HEK293 (cell line): ENCODE measurements at regions not wholly inside any gene's neighbourhood (a gene's known extent, or its start where the extent isn't known, plus 50 kb on each side); places are given as distances from the start of the nearest gene placed in this dataset.

ENCODE experiments used
- CTCF ChIA-PET: fragments of 350-600 bp; formaldehyde crosslinking; extraction: SDS; loops from one replicate; lab custom pipeline; 2021; ENCODE audit warnings: antibody characterized with exemption; lab: Yijun Ruan, JAX
- POLR2A ChIA-PET: fragments of 300-600 bp; formaldehyde crosslinking; extraction: SDS; loops from one replicate; lab custom pipeline; 2020; ENCODE audit warnings: antibody characterized with exemption, inconsistent platforms; lab: Yijun Ruan, JAX
- H3K27ac ChIP-seq: fragments of 200-500 bp; sonication (Bioruptor generic); 2 replicates; pipeline ENCODE4 v1.5.1; 2014; ENCODE audit warnings: low read depth, low read length, control low read depth, inconsistent platforms; ENCODE audit errors: extremely low read depth
- H3K36me3 ChIP-seq, 2 experiments: fragments of 200-500 bp in 1 of 2; sonication (Bioruptor generic) in 1 of 2; 1 replicate in 1 of 2; 2 replicates in 1 of 2; pipeline ENCODE4 v1.5.1; 2014 to 2017; ENCODE audit warnings: inconsistent platforms in 2 of 2, low read length in 2 of 2; ENCODE audit not compliant: control insufficient read depth in 2 of 2, insufficient read depth in 1 of 2
- H3K4me1 ChIP-seq: fragments of 200-500 bp; sonication (Bioruptor generic); 2 replicates; pipeline ENCODE4 v1.5.1; 2014; ENCODE audit warnings: mild to moderate bottlenecking, low read length, inconsistent platforms; ENCODE audit not compliant: control insufficient read depth, insufficient read depth
- H3K4me3 ChIP-seq: 2 replicates; pipeline ENCODE4 v1.5.1; 2011; ENCODE audit warnings: low read depth, mild to moderate bottlenecking, control low read depth, low read length, moderate library complexity
- H3K9me3 ChIP-seq: fragments of 200-500 bp; sonication (Bioruptor generic); 2 replicates; pipeline ENCODE4 v1.5.1; 2014; ENCODE audit warnings: low read depth, low read length, inconsistent platforms; ENCODE audit not compliant: control insufficient read depth, insufficient read depth
- CTCF ChIP-seq: fragments of 450-650 bp; formaldehyde crosslinking; IDR thresholded peaks from 2 replicates; pipeline ENCODE4 v1.5.1; 2016; ENCODE audit warnings: missing biosample characterization, missing genetic modification characterization
- KLF1 ChIP-seq: fragments of 450-650 bp; formaldehyde crosslinking; IDR thresholded peaks from 2 replicates; pipeline ENCODE4 v1.5.1; 2016; ENCODE audit warnings: missing biosample characterization, missing genetic modification characterization
- SALL2 ChIP-seq: fragments of 450-650 bp; formaldehyde crosslinking; IDR thresholded peaks from 2 replicates; pipeline ENCODE4 v1.5.0; 2017; ENCODE audit warnings: missing biosample characterization, mild to moderate bottlenecking, missing genetic modification characterization, borderline replicate concordance
- SETDB1 ChIP-seq: IDR thresholded peaks from one replicate; pipeline ENCODE4 v1.6.1; 2017; ENCODE audit warnings: mild to moderate bottlenecking, low read length, moderate library complexity, mixed read lengths; ENCODE audit not compliant: insufficient read length
- ZIC2 ChIP-seq: fragments of 450-650 bp; formaldehyde crosslinking; IDR thresholded peaks from 2 replicates; pipeline ENCODE4 v1.5.1; 2016; ENCODE audit warnings: missing biosample characterization, missing genetic modification characterization
- ZNF114 ChIP-seq: fragments of 450-650 bp; formaldehyde crosslinking; IDR thresholded peaks from 2 replicates; pipeline ENCODE4 v1.5.0; 2017; ENCODE audit warnings: missing biosample characterization, missing genetic modification characterization
- ZNF335 ChIP-seq: fragments of 450-650 bp; formaldehyde crosslinking; conservative IDR thresholded peaks from 2 replicates; pipeline ENCODE4 v1.5.1; 2016; ENCODE audit warnings: missing biosample characterization, missing genetic modification characterization
- ZNF391 ChIP-seq: fragments of 450-650 bp; formaldehyde crosslinking; IDR thresholded peaks from 2 replicates; pipeline ENCODE4 v1.5.1; 2016; ENCODE audit warnings: low read depth, missing biosample characterization, missing genetic modification characterization, borderline replicate concordance
- ZNF404 ChIP-seq: fragments of 450-650 bp; formaldehyde crosslinking; IDR thresholded peaks from 2 replicates; pipeline ENCODE4 v1.5.1; 2017; ENCODE audit warnings: missing biosample characterization, missing genetic modification characterization
- ZNF513 ChIP-seq: fragments of 450-650 bp; IDR thresholded peaks from 2 replicates; pipeline ENCODE4 v1.5.1; 2018; ENCODE audit warnings: missing biosample characterization, missing genetic modification characterization
- ZNF544 ChIP-seq: fragments of 450-650 bp; formaldehyde crosslinking; IDR thresholded peaks from 2 replicates; pipeline ENCODE4 v1.5.0; 2017; ENCODE audit warnings: missing biosample characterization, missing genetic modification characterization
- ZNF558 ChIP-seq: fragments of 450-650 bp; formaldehyde crosslinking; IDR thresholded peaks from 2 replicates; pipeline ENCODE4 v1.5.1; 2016; ENCODE audit warnings: missing biosample characterization, missing genetic modification characterization
- ZNF571 ChIP-seq: fragments of 450-650 bp; formaldehyde crosslinking; IDR thresholded peaks from 2 replicates; pipeline ENCODE4 v1.5.0; 2017; ENCODE audit warnings: missing biosample characterization, missing genetic modification characterization
- ZNF596 ChIP-seq: fragments of 450-650 bp; IDR thresholded peaks from 2 replicates; pipeline ENCODE4 v1.5.0; 2018; ENCODE audit warnings: missing biosample characterization, mild to moderate bottlenecking, missing genetic modification characterization, moderate library complexity
- ZNF629 ChIP-seq: fragments of 450-650 bp; formaldehyde crosslinking; IDR thresholded peaks from 2 replicates; pipeline ENCODE4 v1.5.1; 2017; ENCODE audit warnings: missing biosample characterization, missing genetic modification characterization
- ZNF660 ChIP-seq: fragments of 450-650 bp; IDR thresholded peaks from 2 replicates; pipeline ENCODE4 v1.5.1; 2018; ENCODE audit warnings: missing biosample characterization, mild to moderate bottlenecking, missing genetic modification characterization
- TF ChIP-seq, protein P1 (sequence below): fragments of 450-650 bp; formaldehyde crosslinking; IDR thresholded peaks from 2 replicates; pipeline ENCODE4 v1.5.1; 2016; ENCODE audit warnings: missing biosample characterization, missing genetic modification characterization, borderline replicate concordance
- TF ChIP-seq, protein P2 (sequence below): fragments of 450-650 bp; formaldehyde crosslinking; IDR thresholded peaks from 2 replicates; pipeline ENCODE4 v1.5.1; 2016; ENCODE audit warnings: missing biosample characterization, missing genetic modification characterization, borderline replicate concordance

DNA sequence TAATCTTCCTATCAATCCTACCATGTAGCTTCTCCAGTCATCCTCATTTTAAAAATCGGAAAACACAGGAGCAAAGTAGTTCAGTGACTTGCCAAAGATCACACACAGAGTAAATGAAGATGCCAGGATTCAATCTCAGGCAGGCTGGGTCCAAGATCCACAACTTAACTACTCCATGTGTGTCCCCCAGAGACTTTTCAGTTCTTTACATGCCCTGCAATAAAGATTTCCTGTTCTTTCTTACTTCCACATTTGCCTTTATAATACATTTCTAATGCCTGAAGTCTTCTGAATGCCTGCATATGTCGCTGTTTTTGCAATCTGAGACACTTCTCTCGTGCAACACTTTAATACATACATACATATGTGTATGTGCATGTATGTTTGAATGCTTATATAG lies 121.7 kb upstream of the MARCKS start:
- CTCF ChIA-PET: interaction anchor here (0.7 to 1.2 kb wide), 5 partner anchors 17 to 144 kb away, joined by 3 to 4 read pairs (median 3); no protein-coding TSS in a partner anchor
- Histone ChIP-seq H3K27ac (no peak overlapping the region), H3K36me3 (no peaks in the 10 kb centered on the region), H3K4me3 (no peak overlapping the region), H3K4me1 (0 out of 2 replicates have a peak, but pooled peaks cover 6% of the 10 kb centered on the region)
- POLR2A ChIA-PET: no interaction called here
- no peak for TF ChIP-seq ZNF629 (tag by site-specific recombination)
- TF ChIP-seq ZNF544: no peak
- no peak for TF ChIP-seq ZNF391
- no peak for TF ChIP-seq ZIC2 (tag by site-specific recombination)
- TF ChIP-seq SETDB1: no peak
- TF ChIP-seq ZNF558: no peak
- TF ChIP-seq SALL2 (tag by site-specific recombination): no peak
- TF ChIP-seq CTCF (tag by site-specific recombination): no peak
- TF ChIP-seq ZNF404 (tag by site-specific recombination): no peak
- TF ChIP-seq ZNF513 (tag by site-specific recombination): no peak
- TF ChIP-seq, protein P1, sequence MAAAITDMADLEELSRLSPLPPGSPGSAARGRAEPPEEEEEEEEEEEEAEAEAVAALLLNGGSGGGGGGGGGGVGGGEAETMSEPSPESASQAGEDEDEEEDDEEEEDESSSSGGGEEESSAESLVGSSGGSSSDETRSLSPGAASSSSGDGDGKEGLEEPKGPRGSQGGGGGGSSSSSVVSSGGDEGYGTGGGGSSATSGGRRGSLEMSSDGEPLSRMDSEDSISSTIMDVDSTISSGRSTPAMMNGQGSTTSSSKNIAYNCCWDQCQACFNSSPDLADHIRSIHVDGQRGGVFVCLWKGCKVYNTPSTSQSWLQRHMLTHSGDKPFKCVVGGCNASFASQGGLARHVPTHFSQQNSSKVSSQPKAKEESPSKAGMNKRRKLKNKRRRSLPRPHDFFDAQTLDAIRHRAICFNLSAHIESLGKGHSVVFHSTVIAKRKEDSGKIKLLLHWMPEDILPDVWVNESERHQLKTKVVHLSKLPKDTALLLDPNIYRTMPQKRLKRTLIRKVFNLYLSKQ (tag by site-specific recombination): no peak
- TF ChIP-seq ZNF660 (tag by site-specific recombination): no peak
- TF ChIP-seq ZNF571 (tag by site-specific recombination): no peak
- no peak for TF ChIP-seq ZNF596 (tag by site-specific recombination)
- TF ChIP-seq ZNF114 (tag by site-specific recombination): no peak
- TF ChIP-seq, protein P2, sequence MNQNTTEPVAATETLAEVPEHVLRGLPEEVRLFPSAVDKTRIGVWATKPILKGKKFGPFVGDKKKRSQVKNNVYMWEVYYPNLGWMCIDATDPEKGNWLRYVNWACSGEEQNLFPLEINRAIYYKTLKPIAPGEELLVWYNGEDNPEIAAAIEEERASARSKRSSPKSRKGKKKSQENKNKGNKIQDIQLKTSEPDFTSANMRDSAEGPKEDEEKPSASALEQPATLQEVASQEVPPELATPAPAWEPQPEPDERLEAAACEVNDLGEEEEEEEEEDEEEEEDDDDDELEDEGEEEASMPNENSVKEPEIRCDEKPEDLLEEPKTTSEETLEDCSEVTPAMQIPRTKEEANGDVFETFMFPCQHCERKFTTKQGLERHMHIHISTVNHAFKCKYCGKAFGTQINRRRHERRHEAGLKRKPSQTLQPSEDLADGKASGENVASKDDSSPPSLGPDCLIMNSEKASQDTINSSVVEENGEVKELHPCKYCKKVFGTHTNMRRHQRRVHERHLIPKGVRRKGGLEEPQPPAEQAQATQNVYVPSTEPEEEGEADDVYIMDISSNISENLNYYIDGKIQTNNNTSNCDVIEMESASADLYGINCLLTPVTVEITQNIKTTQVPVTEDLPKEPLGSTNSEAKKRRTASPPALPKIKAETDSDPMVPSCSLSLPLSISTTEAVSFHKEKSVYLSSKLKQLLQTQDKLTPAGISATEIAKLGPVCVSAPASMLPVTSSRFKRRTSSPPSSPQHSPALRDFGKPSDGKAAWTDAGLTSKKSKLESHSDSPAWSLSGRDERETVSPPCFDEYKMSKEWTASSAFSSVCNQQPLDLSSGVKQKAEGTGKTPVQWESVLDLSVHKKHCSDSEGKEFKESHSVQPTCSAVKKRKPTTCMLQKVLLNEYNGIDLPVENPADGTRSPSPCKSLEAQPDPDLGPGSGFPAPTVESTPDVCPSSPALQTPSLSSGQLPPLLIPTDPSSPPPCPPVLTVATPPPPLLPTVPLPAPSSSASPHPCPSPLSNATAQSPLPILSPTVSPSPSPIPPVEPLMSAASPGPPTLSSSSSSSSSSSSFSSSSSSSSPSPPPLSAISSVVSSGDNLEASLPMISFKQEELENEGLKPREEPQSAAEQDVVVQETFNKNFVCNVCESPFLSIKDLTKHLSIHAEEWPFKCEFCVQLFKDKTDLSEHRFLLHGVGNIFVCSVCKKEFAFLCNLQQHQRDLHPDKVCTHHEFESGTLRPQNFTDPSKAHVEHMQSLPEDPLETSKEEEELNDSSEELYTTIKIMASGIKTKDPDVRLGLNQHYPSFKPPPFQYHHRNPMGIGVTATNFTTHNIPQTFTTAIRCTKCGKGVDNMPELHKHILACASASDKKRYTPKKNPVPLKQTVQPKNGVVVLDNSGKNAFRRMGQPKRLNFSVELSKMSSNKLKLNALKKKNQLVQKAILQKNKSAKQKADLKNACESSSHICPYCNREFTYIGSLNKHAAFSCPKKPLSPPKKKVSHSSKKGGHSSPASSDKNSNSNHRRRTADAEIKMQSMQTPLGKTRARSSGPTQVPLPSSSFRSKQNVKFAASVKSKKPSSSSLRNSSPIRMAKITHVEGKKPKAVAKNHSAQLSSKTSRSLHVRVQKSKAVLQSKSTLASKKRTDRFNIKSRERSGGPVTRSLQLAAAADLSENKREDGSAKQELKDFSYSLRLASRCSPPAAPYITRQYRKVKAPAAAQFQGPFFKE: no peak
- no peak for TF ChIP-seq ZNF335 (tag by site-specific recombination)
- no peak for TF ChIP-seq KLF1 (tag by site-specific recombination)
- TF ChIP-seq, all 188 proteins: peak for 0
- H3K9me3 ChIP-seq: no peaks in the 10 kb centered on the region
